GM12865 (cell line): ENCODE measurements at regions not wholly inside any gene's neighbourhood (a gene's known extent, or its start where the extent isn't known, plus 50 kb on each side); places are given as distances from the start of the nearest gene placed in this dataset.

ENCODE experiments used
- DNase-seq: peaks from one replicate; pipeline ENCODE4 v3.0.0; 2010; ENCODE audit warnings: low read depth
- H3K4me3 ChIP-seq: 2 replicates; pipeline ENCODE4 v1.5.1; 2011; ENCODE audit warnings: mild to moderate bottlenecking, low read depth, low read length, control low read depth
- CTCF ChIP-seq: IDR thresholded peaks from 2 replicates; pipeline ENCODE4 v1.5.1; 2011; ENCODE audit warnings: low read length, control low read depth, low read depth, inconsistent platforms; ENCODE audit not compliant: insufficient read depth; ENCODE audit errors: missing control alignments

- DNase-seq = no peak
- no peak for TF ChIP-seq CTCF
- H3K4me3 ChIP-seq = no peak overlapping the region
Measured at GRCh38 chr20:63128367-63128766, 87.6 kb downstream of the YTHDF1 start.

DNA sequence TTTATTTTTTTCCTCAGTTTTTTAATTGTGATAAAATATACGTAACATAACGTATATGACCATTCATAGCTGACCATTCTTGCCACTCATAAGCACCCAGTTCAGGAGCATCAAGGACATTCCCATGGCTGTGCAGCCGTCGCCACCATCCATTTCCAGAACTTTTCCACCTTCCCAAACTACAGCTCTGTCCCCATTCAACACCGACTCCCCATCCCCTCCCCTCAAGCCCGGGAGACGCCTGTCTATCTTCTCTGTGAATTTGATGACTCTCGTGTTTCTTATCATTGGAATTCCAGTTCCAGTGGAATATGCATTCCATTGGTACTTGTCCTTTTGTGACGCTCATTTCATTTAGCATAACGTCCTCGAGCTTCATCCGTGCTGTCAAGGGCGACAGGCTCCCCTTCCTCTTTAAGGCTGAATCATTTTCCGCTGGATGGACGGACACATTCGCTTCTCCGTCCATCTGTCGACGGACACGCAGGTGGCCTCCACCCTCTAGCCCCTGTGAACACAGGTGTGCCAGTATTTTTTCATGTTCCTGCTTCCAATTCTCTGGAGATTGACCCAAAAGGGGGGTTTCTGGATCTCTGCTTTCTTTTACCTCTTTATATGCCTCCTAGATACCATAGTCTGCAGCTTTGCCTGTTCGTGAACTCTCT lies 88.1 kb downstream of the YTHDF1 start:
- no peak overlapping the region for H3K4me3 ChIP-seq
- no peak for TF ChIP-seq CTCF
- DNase-seq = no peak

GRCh38 chr20:63126876-63127699 lies 88.8 kb downstream of the YTHDF1 start:
- H3K4me3 ChIP-seq = no peak overlapping the region
- DNase-seq = no peak
- no peak for TF ChIP-seq CTCF

GRCh38 chr20:63125838-63126601 lies 89.9 kb downstream of the YTHDF1 start:
- no peak for DNase-seq
- no peak overlapping the region for H3K4me3 ChIP-seq
- TF ChIP-seq CTCF = no peak

GRCh38 chr20:63125581-63125837 lies 90.4 kb downstream of the YTHDF1 start:
- no peak for DNase-seq
- no peak for TF ChIP-seq CTCF

DNA sequence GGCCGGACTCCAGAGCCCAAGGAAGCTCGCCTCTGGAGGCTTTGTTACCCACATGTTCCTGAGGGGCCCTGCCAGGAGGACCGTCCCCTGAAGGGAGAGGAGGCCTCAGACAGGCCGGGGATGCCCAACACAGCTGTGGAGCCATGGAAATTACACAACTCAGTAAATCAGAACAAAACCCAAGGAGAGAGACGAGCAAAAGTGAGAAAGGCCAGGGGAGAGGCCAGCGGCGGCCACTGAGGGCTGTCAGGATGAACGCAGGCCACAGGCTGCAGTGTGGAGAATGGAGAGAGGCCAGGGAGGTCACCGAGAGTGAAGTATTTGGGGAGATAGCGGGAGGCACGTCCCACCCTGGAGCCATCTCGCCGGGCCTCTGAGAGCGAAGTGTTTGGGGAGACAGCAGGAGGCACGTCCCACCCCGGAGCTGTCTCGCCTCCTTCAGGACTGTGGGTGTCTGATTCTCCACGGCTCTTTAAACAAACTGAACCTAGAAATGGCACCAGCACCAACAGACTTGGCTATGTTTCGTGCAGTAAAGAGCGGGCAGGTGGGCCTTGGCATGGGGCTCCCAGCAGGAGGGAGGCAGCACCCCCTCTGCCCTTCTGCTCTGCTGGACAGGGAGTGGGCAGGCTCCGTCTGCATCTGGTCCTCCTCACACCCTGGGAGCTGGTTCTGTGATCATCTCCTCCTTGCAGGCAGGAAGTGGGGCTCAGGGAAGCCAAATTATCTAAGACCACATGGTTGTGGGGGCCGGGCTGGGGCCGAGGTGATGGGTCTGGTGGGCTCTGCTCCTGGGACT lies 91.0 kb downstream of the YTHDF1 start:
- no peak overlapping the region for H3K4me3 ChIP-seq
- no peak for DNase-seq
- TF ChIP-seq CTCF = no peak

More at GRCh38 chr20:63125581-63125837, 90.4 kb downstream of the YTHDF1 start:
- H3K4me3 ChIP-seq = no peak overlapping the region
